ENCODE measurements at regions not wholly inside any gene's neighbourhood (a gene's known extent, or its start where the extent isn't known, plus 50 kb on each side); places are given as distances from the start of the nearest gene placed in this dataset.
"Not testable (repeated sequence)": the region's sequence is repeated elsewhere in the genome, so short reads cannot be mapped to it uniquely, and the experiment has no call there.

- no peak for DNase-seq
These were observed 618.8 kb upstream of the GRM7 start for GRCh38 chr3:6242104-6242503.

- peak; percentile 38 for DNase-seq
These were observed 612.4 kb upstream of the GRM7 start for GRCh38 chr3:6248528-6248927.

GRCh38 chr3:6249679-6250078 lies 611.2 kb upstream of the GRM7 start:
- DNase-seq, result no peak

- DNase-seq, result peak; percentile 24
These were observed 610.7 kb upstream of the GRM7 start for GRCh38 chr3:6250167-6250566.

- DNase-seq, result no peak
These were observed 609.1 kb upstream of the GRM7 start for GRCh38 chr3:6251612-6252400.

GRCh38 chr3:6254490-6254889 lies 606.4 kb upstream of the GRM7 start:
- no peak for DNase-seq

GRCh38 chr3:6255229-6255628 lies 605.7 kb upstream of the GRM7 start:
- no peak for DNase-seq

- DNase-seq, result no peak
These were observed 600.2 kb upstream of the GRM7 start for GRCh38 chr3:6260551-6261191.

- DNase-seq, result peak; percentile 77
These were observed 598.9 kb upstream of the GRM7 start for GRCh38 chr3:6262010-6262409.

GRCh38 chr3:6264036-6264435 lies 596.9 kb upstream of the GRM7 start:
- no peak for DNase-seq

DNA sequence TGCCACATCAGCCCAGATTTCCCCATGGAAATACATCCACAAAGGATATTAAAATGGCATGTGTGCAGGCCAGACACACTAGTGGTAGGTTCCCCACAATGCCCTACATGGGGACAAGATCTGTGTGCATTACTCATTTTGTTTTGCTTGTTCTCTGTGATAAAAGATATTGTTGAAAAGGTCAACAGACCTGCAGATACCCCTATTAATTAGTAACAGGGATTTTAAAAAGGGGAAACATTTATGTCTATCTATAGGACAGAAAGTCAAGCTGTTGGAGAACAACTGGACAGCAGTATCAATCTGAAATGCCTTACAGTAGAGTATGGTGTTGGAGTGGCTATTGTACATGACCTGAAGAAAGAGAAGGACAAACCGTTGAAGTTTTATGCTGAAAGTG lies 596.0 kb upstream of the GRM7 start:
- no peak for DNase-seq

DNA sequence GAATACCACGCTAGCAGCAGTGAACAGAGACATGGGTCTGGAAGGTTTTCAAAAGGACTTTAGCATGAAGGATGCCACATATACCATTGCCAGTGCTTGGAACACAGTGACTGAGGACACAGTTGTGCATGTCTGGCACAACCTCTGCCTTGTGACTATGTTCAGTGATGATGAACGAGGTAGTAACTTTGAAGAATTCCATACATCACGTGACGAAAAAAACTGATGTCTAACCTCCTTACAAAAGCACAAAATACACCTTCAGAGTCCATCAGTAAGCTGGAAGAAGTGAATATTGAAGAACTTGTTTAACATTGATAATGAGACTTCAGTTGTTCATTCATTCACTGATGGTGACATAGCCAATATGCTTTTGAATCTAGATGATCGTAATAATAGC lies 594.8 kb upstream of the GRM7 start:
- DNase-seq, result no peak

- DNase-seq, result no peak
These were observed 587.0 kb upstream of the GRM7 start for GRCh38 chr3:6273878-6274277.

GRCh38 chr3:6281662-6282061 lies 579.3 kb upstream of the GRM7 start:
- DNase-seq, result no peak

GRCh38 chr3:6282918-6283317 lies 578.0 kb upstream of the GRM7 start:
- DNase-seq, result no peak

- DNase-seq, result no peak
These were observed 573.6 kb upstream of the GRM7 start for GRCh38 chr3:6287088-6287875.

DNA sequence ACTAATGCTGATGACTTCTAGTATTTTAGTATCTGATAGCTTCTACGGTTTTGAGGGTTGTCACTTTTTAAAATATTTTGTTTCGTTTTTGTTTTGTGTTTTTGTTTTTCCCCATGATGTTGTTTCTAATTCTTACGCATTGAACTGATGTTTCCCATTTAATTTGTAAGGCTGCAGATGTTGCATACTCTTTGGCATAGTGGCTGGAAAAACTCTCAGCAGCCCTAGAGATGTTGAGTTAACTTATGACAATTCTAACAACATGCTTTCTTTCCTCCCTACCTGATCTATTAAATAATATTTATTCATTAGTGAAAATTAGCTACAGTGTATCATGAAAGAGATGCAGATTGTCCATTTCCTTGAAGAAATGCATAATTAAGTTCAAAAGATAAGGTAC lies 559.3 kb upstream of the GRM7 start:
- no peak for DNase-seq

GRCh38 chr3:6315906-6316305 lies 545.0 kb upstream of the GRM7 start:
- DNase-seq, result no peak

- DNase-seq, result no peak
These were observed 538.9 kb upstream of the GRM7 start for GRCh38 chr3:6321999-6322398.

DNA sequence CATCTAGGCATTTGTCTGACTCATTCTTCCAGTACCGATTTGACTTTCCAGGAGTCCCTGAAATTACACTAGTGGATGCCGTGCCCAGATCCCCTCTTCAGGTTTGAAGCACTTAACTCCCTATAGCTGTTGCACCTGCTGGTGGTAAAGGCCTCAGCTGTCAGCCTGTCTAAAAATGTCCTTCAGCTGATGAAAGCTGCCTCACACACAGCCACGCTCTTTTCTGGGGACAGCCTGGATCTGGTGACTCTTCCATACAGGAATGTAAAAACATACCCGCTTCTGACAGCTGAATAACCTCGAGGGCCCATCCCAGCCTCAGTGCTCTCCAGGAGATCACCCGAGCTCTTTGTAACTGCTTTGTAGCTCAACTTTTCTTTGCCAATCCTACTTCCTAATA lies 534.1 kb upstream of the GRM7 start:
- DNase-seq, result no peak

- DNase-seq, result not testable (repeated sequence)
These were observed 520.0 kb upstream of the GRM7 start for GRCh38 chr3:6340980-6341325.

- DNase-seq, result no peak
These were observed 509.2 kb upstream of the GRM7 start for GRCh38 chr3:6351752-6352151.

- no peak for DNase-seq
These were observed 506.3 kb upstream of the GRM7 start for GRCh38 chr3:6354653-6355052.

DNA sequence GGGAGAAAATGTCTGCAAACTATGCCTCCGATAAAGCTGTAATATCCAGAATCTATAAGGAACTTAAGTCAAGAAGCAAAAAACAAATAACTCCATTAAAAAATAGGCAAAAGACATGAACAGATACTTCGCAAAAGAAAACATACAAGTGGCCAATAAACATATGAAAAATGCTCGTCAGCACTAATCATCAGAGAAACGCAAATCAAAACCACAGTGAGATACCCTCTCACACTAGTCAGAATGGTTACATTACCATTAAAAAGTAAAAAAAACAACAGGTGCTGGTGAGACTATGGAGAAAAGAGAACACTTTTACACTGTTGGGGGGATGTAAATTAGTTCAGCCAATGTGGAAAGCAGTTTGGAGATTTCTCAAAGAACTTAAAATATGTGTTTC lies 498.5 kb upstream of the GRM7 start:
- no peak for DNase-seq

All from NCI-H69 (cell line).